Esophagus squamous epithelium (tissue), 4 donors: ENCODE measurements at regions not wholly inside any gene's neighbourhood (a gene's known extent, or its start where the extent isn't known, plus 50 kb on each side); places are given as distances from the start of the nearest gene placed in this dataset.

ENCODE experiments used
- POLR2A ChIP-seq, 4 donors: fragments of 450-650 bp; IDR thresholded peaks; one replicate each; pipeline ENCODE4 v1.6.1; 2017; ENCODE audit warnings: antibody characterized with exemption in 4 of 4, mild to moderate bottlenecking in 4 of 4, moderate library complexity in 3 of 4
- TF ChIP-seq, protein P1 (sequence below), 6 experiments: fragments of 450-650 bp in 4 of 6; fragments of 200-600 bp in 2 of 6; sonication (generic) in 2 of 6; IDR thresholded peaks; one replicate each; pipeline ENCODE4 v1.5.1; 2016 to 2019; ENCODE audit warnings: antibody characterized with exemption in 6 of 6, mild to moderate bottlenecking in 4 of 6, moderate library complexity in 4 of 6

- TF ChIP-seq, protein P1, sequence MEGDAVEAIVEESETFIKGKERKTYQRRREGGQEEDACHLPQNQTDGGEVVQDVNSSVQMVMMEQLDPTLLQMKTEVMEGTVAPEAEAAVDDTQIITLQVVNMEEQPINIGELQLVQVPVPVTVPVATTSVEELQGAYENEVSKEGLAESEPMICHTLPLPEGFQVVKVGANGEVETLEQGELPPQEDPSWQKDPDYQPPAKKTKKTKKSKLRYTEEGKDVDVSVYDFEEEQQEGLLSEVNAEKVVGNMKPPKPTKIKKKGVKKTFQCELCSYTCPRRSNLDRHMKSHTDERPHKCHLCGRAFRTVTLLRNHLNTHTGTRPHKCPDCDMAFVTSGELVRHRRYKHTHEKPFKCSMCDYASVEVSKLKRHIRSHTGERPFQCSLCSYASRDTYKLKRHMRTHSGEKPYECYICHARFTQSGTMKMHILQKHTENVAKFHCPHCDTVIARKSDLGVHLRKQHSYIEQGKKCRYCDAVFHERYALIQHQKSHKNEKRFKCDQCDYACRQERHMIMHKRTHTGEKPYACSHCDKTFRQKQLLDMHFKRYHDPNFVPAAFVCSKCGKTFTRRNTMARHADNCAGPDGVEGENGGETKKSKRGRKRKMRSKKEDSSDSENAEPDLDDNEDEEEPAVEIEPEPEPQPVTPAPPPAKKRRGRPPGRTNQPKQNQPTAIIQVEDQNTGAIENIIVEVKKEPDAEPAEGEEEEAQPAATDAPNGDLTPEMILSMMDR (IDR thresholded peaks at IDR 0.05): peak in 1 of 6 experiments; percentile 8
- no peak for TF ChIP-seq POLR2A (IDR thresholded peaks at IDR 0.05)
Measured at GRCh38 chr1:238690415-238690814, 696.0 kb upstream of the CHRM3 start.
